Fibroblast of villous mesenchyme (primary cell): ENCODE measurements at regions not wholly inside any gene's neighbourhood (a gene's known extent, or its start where the extent isn't known, plus 50 kb on each side); places are given as distances from the start of the nearest gene placed in this dataset.

Experiments used
- DNase-seq: peaks from one replicate; pipeline ENCODE4 v3.0.0-alpha.2; 2010; ENCODE audit warnings: low read depth
- H3K4me3 ChIP-seq: 2 replicates; pipeline ENCODE4 v1.5.1; 2011; ENCODE audit warnings: low read depth, mild to moderate bottlenecking, low read length
- TF ChIP-seq, protein P1 (sequence below): IDR thresholded peaks from 2 replicates; pipeline ENCODE4 v1.5.1; 2012; ENCODE audit warnings: low read depth, mild to moderate bottlenecking, low read length; ENCODE audit not compliant: insufficient read depth

DNA sequence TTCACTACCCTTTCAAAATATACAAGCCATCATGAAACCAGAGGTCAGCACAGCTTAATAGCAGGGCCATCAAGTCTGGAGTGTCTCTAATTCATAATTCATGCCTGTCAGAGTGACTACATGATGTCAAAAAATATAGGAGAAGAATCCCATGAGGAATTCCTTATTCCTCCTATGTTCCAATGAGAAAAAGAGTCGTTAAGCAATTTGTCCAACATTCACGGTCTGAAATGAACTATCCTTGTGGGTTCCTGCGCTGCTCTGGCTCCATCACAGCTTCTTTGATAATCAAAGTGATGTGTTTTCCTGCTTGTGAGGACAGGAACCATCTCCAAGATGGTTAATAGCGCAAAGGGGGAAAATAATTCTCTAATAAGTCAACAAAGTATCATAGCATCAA lies 560.4 kb upstream of the KLHL29 start:
- no peak overlapping the region for H3K4me3 ChIP-seq
- DNase-seq, result no peak
- TF ChIP-seq, protein P1, sequence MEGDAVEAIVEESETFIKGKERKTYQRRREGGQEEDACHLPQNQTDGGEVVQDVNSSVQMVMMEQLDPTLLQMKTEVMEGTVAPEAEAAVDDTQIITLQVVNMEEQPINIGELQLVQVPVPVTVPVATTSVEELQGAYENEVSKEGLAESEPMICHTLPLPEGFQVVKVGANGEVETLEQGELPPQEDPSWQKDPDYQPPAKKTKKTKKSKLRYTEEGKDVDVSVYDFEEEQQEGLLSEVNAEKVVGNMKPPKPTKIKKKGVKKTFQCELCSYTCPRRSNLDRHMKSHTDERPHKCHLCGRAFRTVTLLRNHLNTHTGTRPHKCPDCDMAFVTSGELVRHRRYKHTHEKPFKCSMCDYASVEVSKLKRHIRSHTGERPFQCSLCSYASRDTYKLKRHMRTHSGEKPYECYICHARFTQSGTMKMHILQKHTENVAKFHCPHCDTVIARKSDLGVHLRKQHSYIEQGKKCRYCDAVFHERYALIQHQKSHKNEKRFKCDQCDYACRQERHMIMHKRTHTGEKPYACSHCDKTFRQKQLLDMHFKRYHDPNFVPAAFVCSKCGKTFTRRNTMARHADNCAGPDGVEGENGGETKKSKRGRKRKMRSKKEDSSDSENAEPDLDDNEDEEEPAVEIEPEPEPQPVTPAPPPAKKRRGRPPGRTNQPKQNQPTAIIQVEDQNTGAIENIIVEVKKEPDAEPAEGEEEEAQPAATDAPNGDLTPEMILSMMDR, result no peak

DNA sequence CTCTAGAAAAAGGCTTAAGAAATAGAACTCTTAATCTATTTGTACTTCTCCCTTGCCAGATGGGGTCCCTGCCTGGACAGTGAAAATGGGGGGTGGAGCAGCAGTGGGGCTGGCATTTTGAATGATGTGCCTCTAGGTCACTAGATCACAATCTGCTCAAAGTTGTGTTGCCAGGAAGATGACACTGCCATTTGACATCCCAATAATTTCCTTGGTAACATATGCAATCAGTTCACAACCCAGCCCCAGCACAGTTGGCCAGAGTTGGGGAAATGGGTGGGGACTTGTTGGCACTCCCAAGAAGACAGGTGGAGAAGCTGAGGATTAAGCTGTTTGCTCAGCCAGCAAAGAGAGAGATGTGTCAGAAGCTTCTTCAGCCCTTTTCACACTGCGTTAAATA lies 558.3 kb upstream of the KLHL29 start:
- no peak overlapping the region for H3K4me3 ChIP-seq
- DNase-seq, result no peak
- TF ChIP-seq, protein P1, result no peak

DNA sequence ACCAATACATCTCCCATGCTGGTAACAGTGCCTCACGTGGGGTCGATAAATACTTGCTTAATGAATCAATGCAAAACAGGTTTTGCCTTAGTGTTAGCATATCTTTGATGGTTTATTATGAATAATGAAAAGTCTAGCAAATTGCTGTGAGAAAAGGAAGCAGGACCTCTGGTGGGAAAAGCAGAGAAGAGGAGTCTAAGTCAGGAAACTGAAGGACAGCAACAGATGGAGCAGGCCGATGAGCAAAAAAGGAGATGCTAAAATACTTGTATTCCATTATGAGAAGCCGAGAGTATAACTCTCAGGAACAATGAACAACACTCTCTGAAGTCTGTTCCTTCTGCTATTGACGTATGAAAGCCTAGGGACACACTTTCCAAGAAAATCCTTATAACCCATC lies 555.2 kb upstream of the KLHL29 start:
- no peak overlapping the region for H3K4me3 ChIP-seq
- TF ChIP-seq, protein P1, result no peak
- no peak for DNase-seq

DNA sequence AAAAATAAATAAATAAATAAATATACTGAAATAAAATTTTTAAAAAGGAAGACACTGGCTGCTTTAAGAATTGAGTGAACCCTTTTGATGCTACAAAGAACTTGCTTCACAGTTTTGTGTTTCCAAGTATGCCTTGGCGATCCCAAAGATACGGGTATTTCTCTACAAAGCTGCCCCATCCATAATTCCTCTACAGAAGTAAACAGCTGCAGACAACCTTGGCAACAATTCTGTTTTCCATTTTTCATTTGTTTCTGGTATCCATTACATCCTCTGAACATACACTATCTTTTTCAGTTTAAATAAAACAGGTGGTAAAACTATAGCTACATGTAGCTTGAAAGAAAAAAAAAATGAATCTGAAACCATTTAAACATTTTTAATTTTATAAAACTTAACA lies 552.8 kb upstream of the KLHL29 start:
- no peak for DNase-seq
- H3K4me3 ChIP-seq, result no peak overlapping the region
- TF ChIP-seq, protein P1, result no peak

DNA sequence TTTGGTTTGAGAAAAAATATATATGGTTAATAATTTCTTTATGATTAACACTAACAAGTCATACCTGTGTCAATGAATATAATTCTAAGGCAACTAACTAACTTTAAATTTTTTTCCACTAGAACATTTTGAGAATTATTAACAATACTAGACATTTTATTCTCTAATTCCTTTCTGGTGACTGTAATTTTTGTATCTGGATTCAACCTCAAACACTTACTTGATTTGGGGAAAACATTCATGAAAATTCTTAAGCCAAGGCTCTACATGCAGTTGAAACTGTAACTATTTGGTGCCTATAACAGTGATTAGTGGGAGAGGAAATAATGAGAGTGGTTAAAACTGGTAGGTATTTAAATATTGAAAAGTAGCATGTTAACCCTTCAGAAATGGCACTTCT lies 546.5 kb upstream of the KLHL29 start:
- TF ChIP-seq, protein P1, result no peak
- no peak overlapping the region for H3K4me3 ChIP-seq
- DNase-seq, result no peak

DNA sequence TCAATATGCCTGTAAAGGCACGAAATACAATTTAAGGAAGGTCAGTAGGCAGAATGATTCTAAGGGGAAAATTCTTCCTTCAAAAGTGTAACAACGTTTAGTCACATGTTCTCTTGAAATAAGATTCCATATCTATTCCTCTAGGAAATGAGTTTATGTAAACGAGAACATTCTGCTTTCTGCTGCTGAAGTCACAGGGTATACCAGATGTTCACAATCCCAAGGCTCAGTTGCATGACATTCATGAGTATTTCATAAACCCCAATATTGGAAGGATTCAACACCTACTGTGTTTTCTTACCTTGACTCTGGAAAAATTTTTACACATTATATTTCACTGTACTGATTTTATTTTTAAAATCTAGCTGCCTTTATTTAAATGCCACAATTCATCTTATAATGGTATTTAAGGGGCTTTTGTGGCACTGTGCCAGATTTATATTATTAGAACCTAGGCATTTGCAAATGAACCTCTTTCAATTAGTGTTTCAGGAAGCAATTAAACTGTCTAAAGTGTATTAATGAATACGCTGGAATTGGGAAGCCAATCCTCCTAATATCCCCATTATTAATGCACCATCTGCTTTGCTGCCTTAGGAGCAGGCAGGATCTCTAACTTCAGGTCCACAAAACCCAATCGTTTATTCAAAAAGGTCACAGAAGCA lies 542.6 kb upstream of the KLHL29 start:
- TF ChIP-seq, protein P1, result no peak
- no peak for DNase-seq
- no peak overlapping the region for H3K4me3 ChIP-seq

DNA sequence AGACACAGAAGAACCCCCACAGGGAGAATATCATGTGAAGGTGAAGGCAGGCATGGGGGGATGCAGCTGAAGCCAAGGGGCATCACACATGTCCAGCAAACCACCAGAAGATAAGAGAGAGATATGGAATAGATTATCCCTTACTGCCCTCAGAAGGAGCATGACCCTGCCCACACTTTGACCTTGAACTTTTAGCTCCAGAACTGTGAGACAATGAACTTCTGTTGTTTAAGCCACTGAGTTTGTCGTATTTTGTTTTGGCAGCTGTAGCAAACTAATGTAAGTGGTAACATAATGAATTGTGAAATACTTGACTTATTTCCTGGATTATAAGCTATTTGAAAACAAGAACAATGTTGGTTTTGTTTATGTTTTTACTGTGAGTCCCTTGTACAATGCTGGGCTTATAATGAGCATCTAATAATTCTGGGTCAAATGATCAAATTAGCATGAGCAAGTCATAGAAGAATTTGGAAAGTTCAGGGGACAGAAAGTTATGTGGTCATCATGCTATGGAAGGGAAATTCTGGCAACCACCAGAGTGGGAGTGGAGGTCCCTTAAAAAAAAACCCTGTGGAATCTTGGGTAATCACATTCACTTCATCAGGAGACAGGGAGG lies 541.0 kb upstream of the KLHL29 start:
- DNase-seq, result no peak
- no peak overlapping the region for H3K4me3 ChIP-seq
- TF ChIP-seq, protein P1, result no peak
